CD4-positive, alpha-beta memory T cell (primary cell): ENCODE measurements at regions not wholly inside any gene's neighbourhood (a gene's known extent, or its start where the extent isn't known, plus 50 kb on each side); places are given as distances from the start of the nearest gene placed in this dataset.
"Not testable (repeated sequence)": the region's sequence is repeated elsewhere in the genome, so short reads cannot be mapped to it uniquely, and the experiment has no call there.

Experiments
- CTCF ChIA-PET: fragments of 350-600 bp; sonication (Branson Sonifier 250); formaldehyde crosslinking; loops from one replicate; lab custom pipeline; 2021; ENCODE audit warnings: inconsistent platforms; ENCODE audit not compliant: partially characterized antibody; lab: Charles Lee
- POLR2A ChIA-PET: fragments of 350-600 bp; sonication (Branson Sonifier 250); formaldehyde crosslinking; loops from one replicate; lab custom pipeline; 2021; ENCODE audit not compliant: partially characterized antibody; lab: Charles Lee
- DNase-seq, 5 donors: peaks; one replicate each; pipeline versions ENCODE4 v3.0.0 to v3.0.0-alpha.2; 2020 to 2022; ENCODE audit warnings: mixed read lengths in 1 of 5
- H3K27ac ChIP-seq: one replicate; pipeline ENCODE4 v1.7.0; 2013; ENCODE audit warnings: low read depth, low read length
- H3K27me3 ChIP-seq: 2 replicates; pipeline ENCODE4 v1.7.0; 2013; ENCODE audit warnings: mild to moderate bottlenecking, low read length, moderate library complexity; ENCODE audit not compliant: insufficient read depth
- H3K36me3 ChIP-seq: 2 replicates; pipeline ENCODE4 v1.7.0; 2013; ENCODE audit warnings: mild to moderate bottlenecking, low read length, moderate library complexity; ENCODE audit not compliant: insufficient read depth
- H3K4me1 ChIP-seq: 2 replicates; pipeline ENCODE4 v1.7.0; 2013; ENCODE audit warnings: mild to moderate bottlenecking, low read length, moderate library complexity; ENCODE audit not compliant: insufficient read depth
- H3K4me3 ChIP-seq, 2 donors: one replicate each; pipeline ENCODE4 v1.7.0; 2013; ENCODE audit warnings: low read length in 2 of 2, mild to moderate bottlenecking in 1 of 2
- H3K9me3 ChIP-seq, 2 donors: one replicate each; pipeline ENCODE4 v1.7.0; 2013; ENCODE audit warnings: low read length in 2 of 2, control low read depth in 1 of 2; ENCODE audit not compliant: control insufficient read depth in 1 of 2
- H3K27ac Mint-ChIP-seq, 7 donors: one replicate each; pipeline ENCODE4 v1.8.0; 2020 to 2021; ENCODE audit warnings: mixed read lengths in 7 of 7, mild to moderate bottlenecking in 6 of 7, inconsistent platforms in 3 of 7, moderate library complexity in 3 of 7
- H3K27me3 Mint-ChIP-seq, 2 donors: one replicate each; pipeline ENCODE4 v1.8.0; 2020 to 2021; ENCODE audit warnings: mixed read lengths in 2 of 2
- H3K36me3 Mint-ChIP-seq, 2 donors: one replicate each; pipeline ENCODE4 v1.8.0; 2020 to 2021; ENCODE audit warnings: mixed read lengths in 2 of 2, inconsistent platforms in 1 of 2, mild to moderate bottlenecking in 1 of 2
- H3K4me1 Mint-ChIP-seq, 4 donors: one replicate each; pipeline ENCODE4 v1.8.0; 2020 to 2021; ENCODE audit warnings: mixed read lengths in 4 of 4, mild to moderate bottlenecking in 1 of 4
- H3K4me3 Mint-ChIP-seq, 8 donors: one replicate each; pipeline ENCODE4 v1.8.0; 2020 to 2021; ENCODE audit warnings: mixed read lengths in 8 of 8, mild to moderate bottlenecking in 7 of 8, moderate library complexity in 6 of 8, inconsistent platforms in 3 of 8
- H3K9me3 Mint-ChIP-seq, 8 donors: one replicate each; pipeline ENCODE4 v1.8.0; 2020 to 2021; ENCODE audit warnings: mixed read lengths in 8 of 8, mild to moderate bottlenecking in 5 of 8, inconsistent platforms in 3 of 8, moderate library complexity in 1 of 8
- intact Hi-C: fragments of 100-400 bp; cut with micrococcal nuclease; formaldehyde crosslinking; loops from one replicate; pipeline ENCODE4 v1.15.1; 2023

GRCh38 chr11:24181395-24182047 lies 315.3 kb upstream of the LUZP2 start:
- intact Hi-C loops: no loop called here
- Mint-ChIP-seq H3K9me3 (peaks cover 2 to 20% (median 9%) of the 10 kb centered on the region in 8 donors), H3K4me1 (no peaks in the 10 kb centered on the region), H3K27ac (no peak overlapping the region), H3K36me3 (no peaks in the 10 kb centered on the region), H3K4me3 (no peak overlapping the region), H3K27me3 (no peaks in the 10 kb centered on the region)
- Histone ChIP-seq H3K36me3 (no peaks in the 10 kb centered on the region), H3K4me3 (no peak overlapping the region), H3K4me1 (no peaks in the 10 kb centered on the region), H3K27ac (no peak overlapping the region), H3K27me3 (no peaks in the 10 kb centered on the region), H3K9me3 (no peaks in the 10 kb centered on the region)
- no peak for DNase-seq
- ChIA-PET CTCF (no interaction called here), POLR2A (no interaction called here)

- H3K4me1 Mint-ChIP-seq, POLR2A ChIA-PET, H3K4me1 ChIP-seq, H3K27ac Mint-ChIP-seq, H3K4me3 ChIP-seq, H3K27me3 Mint-ChIP-seq, CTCF ChIA-PET, H3K36me3 Mint-ChIP-seq, intact Hi-C loops, H3K9me3 ChIP-seq, H3K4me3 Mint-ChIP-seq, H3K36me3 ChIP-seq, H3K27ac ChIP-seq, H3K27me3 ChIP-seq, DNase-seq: not testable (repeated sequence)
- H3K9me3 Mint-ChIP-seq: peaks cover 2 to 21% (median 8%) of the 10 kb centered on the region in 8 donors
Measured at GRCh38 chr11:24185535-24185934, 311.3 kb upstream of the LUZP2 start.

GRCh38 chr11:24196733-24197132 lies 300.1 kb upstream of the LUZP2 start:
- Histone ChIP-seq H3K27ac (no peak overlapping the region), H3K36me3 (no peaks in the 10 kb centered on the region), H3K4me3 (no peak overlapping the region), H3K27me3 (no peaks in the 10 kb centered on the region), H3K9me3 (no peaks in the 10 kb centered on the region), H3K4me1 (no peaks in the 10 kb centered on the region)
- Mint-ChIP-seq H3K27me3 (no peaks in the 10 kb centered on the region), H3K36me3 (no peaks in the 10 kb centered on the region), H3K4me1 (no peaks in the 10 kb centered on the region), H3K9me3 (peaks cover 0 to 27% (median 8%) of the 10 kb centered on the region in 8 donors), H3K4me3 (no peak overlapping the region), H3K27ac (no peak overlapping the region)
- ChIA-PET POLR2A (no interaction called here), CTCF (no interaction called here)
- DNase-seq: no peak
- intact Hi-C loops: no loop called here

GRCh38 chr11:24198481-24198880 lies 298.4 kb upstream of the LUZP2 start:
- no peak overlapping the region for H3K4me3 Mint-ChIP-seq
- H3K27me3 ChIP-seq: no peaks in the 10 kb centered on the region
- ChIA-PET POLR2A (no interaction called here), CTCF (no interaction called here)
- no peaks in the 10 kb centered on the region for H3K4me1 Mint-ChIP-seq
- H3K27me3 Mint-ChIP-seq: no peaks in the 10 kb centered on the region
- no peak overlapping the region for H3K4me3 ChIP-seq
- no peak overlapping the region for H3K27ac ChIP-seq
- H3K4me1 ChIP-seq: no peaks in the 10 kb centered on the region
- DNase-seq: no peak
- intact Hi-C loops: no loop called here
- no peaks in the 10 kb centered on the region for H3K36me3 ChIP-seq
- H3K9me3 ChIP-seq: no peaks in the 10 kb centered on the region
- peaks cover 0 to 13% (median 5%) of the 10 kb centered on the region in 8 donors for H3K9me3 Mint-ChIP-seq
- H3K27ac Mint-ChIP-seq: no peak overlapping the region
- no peaks in the 10 kb centered on the region for H3K36me3 Mint-ChIP-seq

- no peaks in the 10 kb centered on the region for H3K36me3 ChIP-seq
- H3K27me3 Mint-ChIP-seq: no peaks in the 10 kb centered on the region
- POLR2A ChIA-PET: no interaction called here
Measured at GRCh38 chr11:24199461-24199860, 297.4 kb upstream of the LUZP2 start.

GRCh38 chr11:24206030-24206429 lies 290.8 kb upstream of the LUZP2 start:
- Mint-ChIP-seq H3K4me3 (no peak overlapping the region), H3K36me3 (no peaks in the 10 kb centered on the region), H3K27me3 (no peaks in the 10 kb centered on the region), H3K27ac (no peak overlapping the region), H3K9me3 (peaks cover 0 to 13% (median 8%) of the 10 kb centered on the region in 8 donors), H3K4me1 (no peaks in the 10 kb centered on the region)
- Histone ChIP-seq H3K4me3 (no peak overlapping the region), H3K4me1 (no peaks in the 10 kb centered on the region), H3K36me3 (no peaks in the 10 kb centered on the region), H3K9me3 (no peaks in the 10 kb centered on the region), H3K27me3 (no peaks in the 10 kb centered on the region), H3K27ac (no peak overlapping the region)
- CTCF ChIA-PET: no interaction called here
- POLR2A ChIA-PET: no interaction called here
- intact Hi-C loops: no loop called here
- DNase-seq: no peak

More at GRCh38 chr11:24199461-24199860, 297.4 kb upstream of the LUZP2 start:
- Mint-ChIP-seq H3K4me3 (no peak overlapping the region), H3K36me3 (no peaks in the 10 kb centered on the region), H3K9me3 (peaks cover 0 to 10% (median 4%) of the 10 kb centered on the region in 8 donors), H3K27ac (no peak overlapping the region), H3K4me1 (no peaks in the 10 kb centered on the region)
- no peak for DNase-seq
- Histone ChIP-seq H3K4me3 (no peak overlapping the region), H3K4me1 (no peaks in the 10 kb centered on the region), H3K27ac (no peak overlapping the region), H3K9me3 (no peaks in the 10 kb centered on the region), H3K27me3 (no peaks in the 10 kb centered on the region)
- CTCF ChIA-PET: no interaction called here
- intact Hi-C loops: no loop called here

- Mint-ChIP-seq H3K4me3 (no peak overlapping the region), H3K27me3 (no peaks in the 10 kb centered on the region), H3K4me1 (no peaks in the 10 kb centered on the region), H3K27ac (no peak overlapping the region), H3K36me3 (no peaks in the 10 kb centered on the region), H3K9me3 (peaks cover 0 to 13% (median 9%) of the 10 kb centered on the region in 8 donors)
- Histone ChIP-seq H3K27ac (no peak overlapping the region), H3K4me1 (no peaks in the 10 kb centered on the region), H3K27me3 (no peaks in the 10 kb centered on the region), H3K4me3 (no peak overlapping the region), H3K36me3 (no peaks in the 10 kb centered on the region), H3K9me3 (no peaks in the 10 kb centered on the region)
- DNase-seq: no peak
- ChIA-PET CTCF (no interaction called here), POLR2A (no interaction called here)
- intact Hi-C loops: no loop called here
Measured at GRCh38 chr11:24206511-24206910, 290.3 kb upstream of the LUZP2 start.
